ENCODE measurements at regions not wholly inside any gene's neighbourhood (a gene's known extent, or its start where the extent isn't known, plus 50 kb on each side); places are given as distances from the start of the nearest gene placed in this dataset.

- TF ChIP-seq, protein P1, sequence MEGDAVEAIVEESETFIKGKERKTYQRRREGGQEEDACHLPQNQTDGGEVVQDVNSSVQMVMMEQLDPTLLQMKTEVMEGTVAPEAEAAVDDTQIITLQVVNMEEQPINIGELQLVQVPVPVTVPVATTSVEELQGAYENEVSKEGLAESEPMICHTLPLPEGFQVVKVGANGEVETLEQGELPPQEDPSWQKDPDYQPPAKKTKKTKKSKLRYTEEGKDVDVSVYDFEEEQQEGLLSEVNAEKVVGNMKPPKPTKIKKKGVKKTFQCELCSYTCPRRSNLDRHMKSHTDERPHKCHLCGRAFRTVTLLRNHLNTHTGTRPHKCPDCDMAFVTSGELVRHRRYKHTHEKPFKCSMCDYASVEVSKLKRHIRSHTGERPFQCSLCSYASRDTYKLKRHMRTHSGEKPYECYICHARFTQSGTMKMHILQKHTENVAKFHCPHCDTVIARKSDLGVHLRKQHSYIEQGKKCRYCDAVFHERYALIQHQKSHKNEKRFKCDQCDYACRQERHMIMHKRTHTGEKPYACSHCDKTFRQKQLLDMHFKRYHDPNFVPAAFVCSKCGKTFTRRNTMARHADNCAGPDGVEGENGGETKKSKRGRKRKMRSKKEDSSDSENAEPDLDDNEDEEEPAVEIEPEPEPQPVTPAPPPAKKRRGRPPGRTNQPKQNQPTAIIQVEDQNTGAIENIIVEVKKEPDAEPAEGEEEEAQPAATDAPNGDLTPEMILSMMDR (IDR thresholded peaks at IDR 0.05): no peak
- TF ChIP-seq YY1 (IDR thresholded peaks at IDR 0.05; ENCODE audit: low read depth) (no peak), GABPA (IDR thresholded peaks at IDR 0.05; ENCODE audit: low read depth) (no peak), POLR2AphosphoS5 (IDR thresholded peaks at IDR 0.05; ENCODE audit: low read depth, low read length) (no peak), NRF1 (IDR thresholded peaks at IDR 0.05; ENCODE audit: low read depth, low read length) (no peak), GATA2 (CRISPR knock-in tag; IDR thresholded peaks at IDR 0.05) (no peak), FOXM1 (IDR thresholded peaks at IDR 0.05; ENCODE audit: low read depth) (no peak), EP300 (IDR thresholded peaks at IDR 0.05; ENCODE audit: borderline replicate concordance in 1 of 2, low read depth in 1 of 2, low read length in 1 of 2) (no peak), RAD21 (IDR thresholded peaks at IDR 0.05; ENCODE audit: low read length) (no peak), EZH2phosphoT487 (IDR thresholded peaks at IDR 0.05; ENCODE audit: borderline replicate concordance, low read depth) (no peak)
- TF ChIP-seq, protein P2, sequence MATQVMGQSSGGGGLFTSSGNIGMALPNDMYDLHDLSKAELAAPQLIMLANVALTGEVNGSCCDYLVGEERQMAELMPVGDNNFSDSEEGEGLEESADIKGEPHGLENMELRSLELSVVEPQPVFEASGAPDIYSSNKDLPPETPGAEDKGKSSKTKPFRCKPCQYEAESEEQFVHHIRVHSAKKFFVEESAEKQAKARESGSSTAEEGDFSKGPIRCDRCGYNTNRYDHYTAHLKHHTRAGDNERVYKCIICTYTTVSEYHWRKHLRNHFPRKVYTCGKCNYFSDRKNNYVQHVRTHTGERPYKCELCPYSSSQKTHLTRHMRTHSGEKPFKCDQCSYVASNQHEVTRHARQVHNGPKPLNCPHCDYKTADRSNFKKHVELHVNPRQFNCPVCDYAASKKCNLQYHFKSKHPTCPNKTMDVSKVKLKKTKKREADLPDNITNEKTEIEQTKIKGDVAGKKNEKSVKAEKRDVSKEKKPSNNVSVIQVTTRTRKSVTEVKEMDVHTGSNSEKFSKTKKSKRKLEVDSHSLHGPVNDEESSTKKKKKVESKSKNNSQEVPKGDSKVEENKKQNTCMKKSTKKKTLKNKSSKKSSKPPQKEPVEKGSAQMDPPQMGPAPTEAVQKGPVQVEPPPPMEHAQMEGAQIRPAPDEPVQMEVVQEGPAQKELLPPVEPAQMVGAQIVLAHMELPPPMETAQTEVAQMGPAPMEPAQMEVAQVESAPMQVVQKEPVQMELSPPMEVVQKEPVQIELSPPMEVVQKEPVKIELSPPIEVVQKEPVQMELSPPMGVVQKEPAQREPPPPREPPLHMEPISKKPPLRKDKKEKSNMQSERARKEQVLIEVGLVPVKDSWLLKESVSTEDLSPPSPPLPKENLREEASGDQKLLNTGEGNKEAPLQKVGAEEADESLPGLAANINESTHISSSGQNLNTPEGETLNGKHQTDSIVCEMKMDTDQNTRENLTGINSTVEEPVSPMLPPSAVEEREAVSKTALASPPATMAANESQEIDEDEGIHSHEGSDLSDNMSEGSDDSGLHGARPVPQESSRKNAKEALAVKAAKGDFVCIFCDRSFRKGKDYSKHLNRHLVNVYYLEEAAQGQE (IDR thresholded peaks at IDR 0.05; ENCODE audit: low read depth, low read length): no peak
- TF ChIP-seq, protein P3, sequence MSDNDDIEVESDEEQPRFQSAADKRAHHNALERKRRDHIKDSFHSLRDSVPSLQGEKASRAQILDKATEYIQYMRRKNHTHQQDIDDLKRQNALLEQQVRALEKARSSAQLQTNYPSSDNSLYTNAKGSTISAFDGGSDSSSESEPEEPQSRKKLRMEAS (IDR thresholded peaks at IDR 0.05; ENCODE audit: low read depth): no peak
Observed at GRCh38 chr2:240350006-240350355, 85.5 kb upstream of the GPC1 start.

Data from SK-N-SH (cell line).